GM19463 (cell line): ENCODE measurements at regions not wholly inside any gene's neighbourhood (a gene's known extent, or its start where the extent isn't known, plus 50 kb on each side); places are given as distances from the start of the nearest gene placed in this dataset.
A peak's percentile ranks its signal among the peaks of the same experiment; 100 is the strongest.

ENCODE experiments used
- ATAC-seq: cut with Tn5 transposase; IDR thresholded peaks from one replicate; pipeline ENCODE4 v1.9.1; 2021; ENCODE audit warnings: mild to moderate bottlenecking, moderate library complexity; ENCODE audit not compliant: unreplicated experiment

DNA sequence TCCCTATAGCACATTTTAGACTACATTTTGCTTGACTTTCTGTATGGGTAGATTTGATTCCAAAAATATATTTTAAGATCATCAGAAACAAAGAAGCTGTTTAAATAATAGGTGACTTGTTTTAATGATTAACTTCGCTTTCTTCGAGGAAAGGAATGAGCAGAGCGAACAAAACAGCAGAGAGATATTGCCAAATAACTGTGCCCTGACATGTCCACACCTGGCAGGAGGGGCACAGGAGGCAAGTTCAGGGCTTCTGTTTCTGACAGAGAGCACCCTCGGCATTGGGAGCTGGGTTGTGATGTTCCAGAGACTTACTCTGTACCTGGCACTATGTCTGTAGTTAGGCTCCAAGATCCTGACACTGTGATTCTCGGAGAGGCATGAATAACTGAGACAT lies 155.7 kb upstream of the SASH1 start:
- no peak for ATAC-seq

DNA sequence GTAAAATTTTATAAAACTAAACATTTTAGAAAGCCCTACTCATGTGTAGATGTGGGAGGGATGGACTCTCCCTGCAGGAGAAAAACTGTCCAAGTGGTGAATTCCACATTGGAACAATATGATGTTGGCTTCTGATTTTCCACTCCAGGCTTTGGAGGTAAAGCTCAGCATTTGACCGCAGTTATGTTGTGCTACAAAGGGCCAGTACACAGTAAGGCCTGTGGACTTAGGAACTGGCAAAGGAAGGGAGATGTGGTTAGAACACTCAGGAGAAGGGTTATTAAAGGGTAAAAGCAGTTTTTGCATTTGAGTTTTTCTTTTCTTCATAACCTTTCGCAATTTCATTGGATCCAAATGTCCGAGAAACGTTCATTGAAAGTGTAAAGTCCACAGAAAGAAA lies 150.3 kb upstream of the SASH1 start:
- ATAC-seq: no peak

DNA sequence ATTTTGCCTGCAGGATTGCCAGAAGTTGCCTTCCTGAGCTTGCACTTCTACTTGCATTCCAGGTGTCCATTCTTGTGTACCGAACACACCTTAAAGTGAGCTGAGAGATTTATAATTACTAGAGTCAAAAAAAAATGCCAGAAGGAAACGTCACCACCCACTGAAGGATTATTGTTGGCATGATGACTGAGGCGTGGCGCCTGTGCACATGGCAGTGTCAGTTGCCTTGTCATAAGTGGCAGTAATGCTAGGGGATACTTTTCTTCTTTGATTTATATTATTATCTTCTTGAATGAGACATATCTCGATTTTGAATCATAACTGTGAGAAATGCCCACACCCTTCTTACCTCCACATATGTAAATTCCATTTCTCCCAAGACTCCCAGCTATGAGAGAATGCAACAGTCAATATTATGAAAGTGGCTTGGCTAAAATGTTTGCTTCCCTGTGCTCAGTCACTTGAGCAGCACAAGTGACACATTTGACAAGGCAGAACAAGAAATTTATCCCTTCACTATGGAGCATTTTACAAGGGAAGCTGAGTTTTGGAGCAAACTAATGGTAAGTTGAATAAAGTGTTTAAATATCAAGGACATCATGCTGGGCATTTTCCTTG lies 149.5 kb upstream of the SASH1 start:
- no peak for ATAC-seq

DNA sequence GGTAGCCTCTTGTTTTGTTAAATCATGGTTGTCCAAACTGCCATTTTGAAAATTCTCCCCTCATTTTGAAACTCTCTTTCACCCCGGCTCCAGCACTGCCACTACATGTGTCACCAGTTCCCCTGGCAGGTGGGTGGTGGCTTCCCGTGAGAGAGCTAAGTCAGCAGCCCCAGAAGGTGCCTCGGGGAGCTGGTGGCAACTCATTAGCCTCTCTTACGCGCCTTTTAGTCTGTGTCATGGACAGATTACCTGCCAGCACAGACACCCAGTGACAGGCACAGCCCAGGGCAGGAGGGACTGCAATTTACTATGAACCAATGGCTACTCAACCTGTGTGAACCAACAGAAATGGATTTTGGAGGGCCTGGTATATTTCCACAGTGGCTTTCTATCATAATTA lies 147.1 kb upstream of the SASH1 start:
- ATAC-seq: no peak

GRCh38 chr6:148199584-148199983 lies 143.1 kb upstream of the SASH1 start:
- ATAC-seq: no peak

DNA sequence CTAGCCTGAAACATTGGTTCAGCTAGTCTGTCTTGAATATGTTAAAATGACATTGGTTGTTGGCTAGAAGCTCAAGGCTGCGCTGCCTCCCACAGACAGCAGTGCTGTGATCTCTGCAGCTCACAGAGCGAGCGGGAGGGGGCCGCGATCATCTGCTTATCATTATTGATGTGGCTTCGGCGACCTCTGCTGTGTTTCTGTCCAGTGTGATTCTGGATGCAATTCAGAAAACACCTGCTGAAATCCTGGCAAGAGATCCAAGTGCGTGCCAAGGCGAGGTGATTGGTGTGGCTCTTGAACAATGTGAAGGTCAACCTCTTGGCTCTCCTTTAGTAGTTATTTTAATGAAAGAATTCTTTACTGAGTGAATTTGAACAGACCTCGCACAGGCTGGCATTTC lies 142.3 kb upstream of the SASH1 start:
- ATAC-seq: no peak

GRCh38 chr6:148200781-148201180 lies 141.9 kb upstream of the SASH1 start:
- no peak for ATAC-seq

- no peak for ATAC-seq
Observed at GRCh38 chr6:148203281-148203925, 139.2 kb upstream of the SASH1 start.

DNA sequence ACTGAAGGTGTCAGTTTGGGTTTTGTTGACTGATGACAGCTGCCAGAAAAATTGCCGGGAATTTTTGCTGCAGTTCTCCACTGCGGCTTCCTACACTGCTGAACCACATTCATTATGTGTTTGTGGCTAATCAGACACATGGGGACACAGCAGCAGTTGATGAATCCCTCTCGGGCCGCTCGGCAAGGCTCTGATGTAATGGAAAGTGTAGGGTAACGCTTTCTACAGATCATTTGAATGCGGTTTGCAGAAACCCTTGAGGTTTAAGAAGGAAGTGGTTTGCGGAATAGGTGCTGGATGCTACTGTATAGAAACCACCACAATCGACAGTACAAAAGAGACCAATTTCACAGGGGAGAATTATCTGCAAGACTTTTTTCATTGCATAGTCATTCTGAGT lies 138.7 kb upstream of the SASH1 start:
- peak; percentile 97 for ATAC-seq

GRCh38 chr6:148208298-148208697 lies 134.3 kb upstream of the SASH1 start:
- no peak for ATAC-seq

DNA sequence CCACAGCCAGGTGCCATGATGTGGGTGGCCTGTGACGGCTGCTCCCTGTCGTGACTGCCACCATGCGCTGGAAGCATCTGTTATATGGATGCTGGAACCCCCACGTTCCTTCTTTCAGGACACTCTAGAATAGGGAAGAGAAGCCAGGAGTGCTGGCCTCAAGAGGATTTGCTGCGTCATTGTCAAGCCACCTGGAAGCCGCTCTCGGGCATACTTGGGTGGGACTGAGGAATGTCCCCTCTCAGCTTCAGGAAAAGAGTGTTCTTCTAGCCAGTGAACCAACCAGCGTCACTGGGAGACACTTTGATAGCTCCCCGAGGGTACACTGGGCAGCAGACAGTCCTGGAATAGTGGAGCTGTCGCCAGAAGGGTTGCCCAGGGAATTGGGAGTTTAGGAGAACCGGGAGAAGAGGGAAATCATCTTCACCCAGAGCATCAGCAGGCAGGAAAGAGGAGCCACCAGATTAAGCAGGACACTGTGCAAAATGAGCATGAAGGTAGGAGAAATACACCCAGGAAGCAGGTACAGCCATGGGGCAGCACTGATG lies 130.8 kb upstream of the SASH1 start:
- no peak for ATAC-seq

- ATAC-seq: no peak
Observed at GRCh38 chr6:148212366-148212765, 130.3 kb upstream of the SASH1 start.

DNA sequence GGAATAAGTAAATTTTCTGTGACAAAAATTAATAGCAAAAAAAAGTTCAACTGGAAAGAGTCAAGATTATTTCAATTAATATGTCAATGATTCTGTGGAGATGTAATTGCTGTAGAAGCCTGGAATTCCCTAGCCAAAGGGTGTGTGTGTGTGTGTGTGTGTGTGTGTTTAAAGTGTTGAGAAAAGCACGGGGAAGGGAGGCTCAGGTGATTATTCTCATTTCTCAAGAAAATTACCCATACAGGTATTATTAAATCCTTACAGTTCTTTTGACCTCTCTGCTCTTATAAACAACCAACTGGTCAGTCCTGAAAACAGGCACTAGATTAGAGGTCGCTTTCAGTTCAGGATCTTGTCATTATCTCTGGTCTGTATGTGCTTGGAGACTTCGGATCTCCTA lies 129.3 kb upstream of the SASH1 start:
- no peak for ATAC-seq

DNA sequence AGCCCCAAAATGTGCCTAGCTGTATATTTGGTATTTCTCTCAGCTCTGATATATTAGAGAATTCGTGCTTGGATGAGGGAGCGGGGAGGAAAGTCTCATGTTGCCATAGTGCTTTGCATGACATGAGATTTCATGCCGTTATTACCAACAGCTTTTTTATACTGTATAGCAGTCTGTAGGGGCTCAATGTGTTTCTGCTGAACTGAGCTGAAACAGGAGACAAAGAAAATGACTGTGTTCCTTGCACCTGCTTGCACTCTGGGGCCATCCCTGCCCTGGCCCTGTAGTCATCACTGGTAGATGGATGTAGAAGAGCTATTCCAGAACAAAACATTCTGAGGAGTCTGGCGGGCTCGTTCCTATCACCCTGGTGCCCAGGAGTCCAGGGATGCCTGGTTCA lies 128.0 kb upstream of the SASH1 start:
- no peak for ATAC-seq

DNA sequence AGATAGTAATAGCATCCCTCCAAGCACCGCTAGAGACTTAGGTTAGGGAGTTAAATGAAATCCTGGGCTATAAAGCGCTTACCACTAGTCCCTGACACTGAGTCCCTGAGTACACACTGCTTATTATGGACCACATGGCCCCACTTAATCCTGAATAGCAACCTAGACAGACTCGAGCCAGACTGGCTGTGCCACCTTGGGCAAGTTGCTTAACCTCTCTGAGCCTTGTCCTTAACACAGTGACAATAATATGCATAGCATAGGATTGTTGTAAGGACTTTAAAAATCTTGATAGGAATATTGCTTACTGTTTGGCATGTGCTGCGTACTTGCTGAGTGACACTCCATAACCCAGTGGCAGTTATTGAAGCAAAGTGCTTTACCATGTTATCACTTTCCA lies 125.6 kb upstream of the SASH1 start:
- ATAC-seq: no peak

GRCh38 chr6:148217921-148218320 lies 124.7 kb upstream of the SASH1 start:
- ATAC-seq: no peak

DNA sequence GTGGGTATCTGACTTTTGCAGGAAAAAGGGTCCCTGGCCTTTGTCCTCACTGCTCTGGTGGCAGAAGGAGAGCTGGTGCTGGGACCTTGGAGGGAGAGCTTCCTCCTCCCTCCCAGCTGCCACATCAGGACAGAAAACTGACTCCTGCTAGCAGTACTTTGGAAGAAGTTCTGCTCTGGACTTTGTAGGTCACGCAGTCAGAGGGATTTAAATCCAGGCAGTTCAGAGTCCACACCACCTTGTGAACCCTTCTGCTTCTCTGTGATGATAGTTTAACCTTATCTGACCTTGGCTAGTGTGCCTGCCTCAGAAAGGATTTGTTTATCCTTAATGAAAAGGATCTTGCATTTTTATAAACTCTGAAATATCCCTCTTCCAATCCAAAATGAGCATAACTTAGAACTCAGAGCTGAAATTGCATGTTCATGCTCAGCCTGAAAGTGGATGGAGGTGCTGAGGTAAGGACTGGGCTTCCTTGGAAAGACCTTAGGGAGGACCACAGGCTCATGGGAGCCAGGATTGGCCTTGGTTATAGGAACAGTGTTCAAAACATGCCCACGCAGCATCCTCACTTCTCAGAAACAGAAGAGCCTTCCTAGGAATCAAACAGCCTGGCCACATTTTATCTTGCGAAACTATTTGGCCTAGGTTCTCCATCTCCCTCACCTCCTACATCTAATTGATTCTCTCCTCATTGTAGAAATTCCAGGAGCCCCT lies 123.9 kb upstream of the SASH1 start:
- ATAC-seq: no peak

- no peak for ATAC-seq
Observed at GRCh38 chr6:148221196-148221979, 121.2 kb upstream of the SASH1 start.

- no peak for ATAC-seq
Observed at GRCh38 chr6:148222376-148222775, 120.3 kb upstream of the SASH1 start.

GRCh38 chr6:148222846-148223245 lies 119.8 kb upstream of the SASH1 start:
- ATAC-seq: no peak

DNA sequence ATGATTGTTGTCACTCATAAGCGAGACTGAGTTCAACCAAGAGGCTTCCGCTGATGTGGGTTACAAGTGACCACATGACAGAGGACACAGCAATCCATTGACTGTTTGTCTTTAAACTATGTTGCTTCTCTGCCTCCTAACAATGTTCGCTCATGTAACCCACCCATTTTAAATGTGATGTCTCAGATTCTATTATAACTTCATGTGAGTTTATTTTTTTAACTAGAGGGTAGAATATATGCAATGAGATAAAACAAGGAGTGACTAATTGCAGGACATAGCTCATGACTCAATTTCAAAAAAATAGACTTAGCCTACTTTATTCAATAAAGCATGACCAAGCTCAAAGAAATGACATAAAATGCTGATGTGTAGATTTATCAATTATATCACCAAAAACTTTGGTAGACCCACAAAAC lies 119.2 kb upstream of the SASH1 start:
- no peak for ATAC-seq
